Keratinocyte (primary cell): ENCODE measurements at regions not wholly inside any gene's neighbourhood (a gene's known extent, or its start where the extent isn't known, plus 50 kb on each side); places are given as distances from the start of the nearest gene placed in this dataset.

Experiments used
- EZH2 ChIP-seq: IDR thresholded peaks from one replicate; pipeline ENCODE4 v1.6.1; 2012; ENCODE audit warnings: inconsistent platforms, mild to moderate bottlenecking, low read length, moderate library complexity
- TF ChIP-seq, protein P1 (sequence below), 3 experiments: IDR thresholded peaks in 1 of 3; conservative IDR thresholded peaks in 1 of 3; optimal IDR thresholded peaks in 1 of 3; 2 replicates in 2 of 3; 3 replicates in 1 of 3; pipeline versions ENCODE3 to v1.5.1; 2011; ENCODE audit warnings: low read length in 3 of 3, mild to moderate bottlenecking in 3 of 3, moderate library complexity in 2 of 3, control low read depth in 1 of 3, inconsistent platforms in 1 of 3; ENCODE audit not compliant: insufficient read depth in 2 of 3; ENCODE audit errors: extremely low read depth in 1 of 3

GRCh38 chr12:75690296-75690955 lies 179.0 kb upstream of the KRR1 start:
- TF ChIP-seq, protein P1, sequence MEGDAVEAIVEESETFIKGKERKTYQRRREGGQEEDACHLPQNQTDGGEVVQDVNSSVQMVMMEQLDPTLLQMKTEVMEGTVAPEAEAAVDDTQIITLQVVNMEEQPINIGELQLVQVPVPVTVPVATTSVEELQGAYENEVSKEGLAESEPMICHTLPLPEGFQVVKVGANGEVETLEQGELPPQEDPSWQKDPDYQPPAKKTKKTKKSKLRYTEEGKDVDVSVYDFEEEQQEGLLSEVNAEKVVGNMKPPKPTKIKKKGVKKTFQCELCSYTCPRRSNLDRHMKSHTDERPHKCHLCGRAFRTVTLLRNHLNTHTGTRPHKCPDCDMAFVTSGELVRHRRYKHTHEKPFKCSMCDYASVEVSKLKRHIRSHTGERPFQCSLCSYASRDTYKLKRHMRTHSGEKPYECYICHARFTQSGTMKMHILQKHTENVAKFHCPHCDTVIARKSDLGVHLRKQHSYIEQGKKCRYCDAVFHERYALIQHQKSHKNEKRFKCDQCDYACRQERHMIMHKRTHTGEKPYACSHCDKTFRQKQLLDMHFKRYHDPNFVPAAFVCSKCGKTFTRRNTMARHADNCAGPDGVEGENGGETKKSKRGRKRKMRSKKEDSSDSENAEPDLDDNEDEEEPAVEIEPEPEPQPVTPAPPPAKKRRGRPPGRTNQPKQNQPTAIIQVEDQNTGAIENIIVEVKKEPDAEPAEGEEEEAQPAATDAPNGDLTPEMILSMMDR (optimal IDR thresholded peaks at IDR 0.05 in 1 of 3, IDR thresholded peaks at IDR 0.05 in 1 of 3, conservative IDR thresholded peaks at IDR 0.05 in 1 of 3; ENCODE audit: extremely low read depth in 1 of 3, insufficient read depth in 2 of 3, low read length in 3 of 3), result no peak
- no peak for TF ChIP-seq EZH2
